GM18505 (cell line): ENCODE measurements at regions not wholly inside any gene's neighbourhood (a gene's known extent, or its start where the extent isn't known, plus 50 kb on each side); places are given as distances from the start of the nearest gene placed in this dataset.

ENCODE experiments used
- ATAC-seq: cut with Tn5 transposase; IDR thresholded peaks from one replicate; pipeline ENCODE4 v1.9.1; 2021; ENCODE audit not compliant: unreplicated experiment
- POLR2A ChIP-seq: IDR thresholded peaks from 4 replicates; pipeline ENCODE4 v1.6.1; 2011; ENCODE audit warnings: borderline replicate concordance; ENCODE audit not compliant: insufficient read depth, insufficient read length; ENCODE audit errors: extremely low read depth

GRCh38 chr10:118908557-118909256 lies 120.8 kb upstream of the NANOS1 start:
- no peak for ATAC-seq
- no peak for TF ChIP-seq POLR2A

GRCh38 chr10:118910702-118911101 lies 118.8 kb upstream of the NANOS1 start:
- no peak for TF ChIP-seq POLR2A
- no peak for ATAC-seq

GRCh38 chr10:118911363-118911762 lies 118.2 kb upstream of the NANOS1 start:
- TF ChIP-seq POLR2A = no peak
- ATAC-seq = no peak

GRCh38 chr10:118912961-118913600 lies 116.4 kb upstream of the NANOS1 start:
- no peak for ATAC-seq
- TF ChIP-seq POLR2A = no peak

GRCh38 chr10:118913825-118914224 lies 115.7 kb upstream of the NANOS1 start:
- ATAC-seq = no peak
- TF ChIP-seq POLR2A = no peak

- no peak for TF ChIP-seq POLR2A
- ATAC-seq = no peak
These were observed 114.9 kb upstream of the NANOS1 start for GRCh38 chr10:118914629-118915028.

- no peak for TF ChIP-seq POLR2A
- no peak for ATAC-seq
These were observed 114.4 kb upstream of the NANOS1 start for GRCh38 chr10:118915161-118915560.

GRCh38 chr10:118916777-118917176 lies 112.7 kb upstream of the NANOS1 start:
- TF ChIP-seq POLR2A = no peak
- ATAC-seq = no peak

- ATAC-seq = no peak
- no peak for TF ChIP-seq POLR2A
These were observed 111.8 kb upstream of the NANOS1 start for GRCh38 chr10:118917701-118918100.

GRCh38 chr10:118918116-118918515 lies 111.4 kb upstream of the NANOS1 start:
- no peak for ATAC-seq
- TF ChIP-seq POLR2A = no peak

- no peak for ATAC-seq
- no peak for TF ChIP-seq POLR2A
These were observed 110.9 kb upstream of the NANOS1 start for GRCh38 chr10:118918587-118918986.

GRCh38 chr10:118920206-118920605 lies 109.3 kb upstream of the NANOS1 start:
- TF ChIP-seq POLR2A = no peak
- no peak for ATAC-seq

GRCh38 chr10:118922226-118922625 lies 107.3 kb upstream of the NANOS1 start:
- no peak for ATAC-seq
- no peak for TF ChIP-seq POLR2A

GRCh38 chr10:118922972-118923371 lies 106.5 kb upstream of the NANOS1 start:
- TF ChIP-seq POLR2A = no peak
- ATAC-seq = no peak

- TF ChIP-seq POLR2A = no peak
- ATAC-seq = no peak
These were observed 105.0 kb upstream of the NANOS1 start for GRCh38 chr10:118924493-118924892.

- no peak for TF ChIP-seq POLR2A
- ATAC-seq = no peak
These were observed 104.0 kb upstream of the NANOS1 start for GRCh38 chr10:118925404-118926071.
